DND-41 (cell line): ENCODE measurements at regions not wholly inside any gene's neighbourhood (a gene's known extent, or its start where the extent isn't known, plus 50 kb on each side); places are given as distances from the start of the nearest gene placed in this dataset.

Source experiments
- CTCF ChIP-seq: IDR thresholded peaks from 2 replicates; pipeline ENCODE4 v1.5.1; 2012; ENCODE audit warnings: borderline replicate concordance, low read length, moderate library complexity, mild to moderate bottlenecking; ENCODE audit not compliant: poor library complexity, severe bottlenecking; ENCODE audit errors: extremely low read depth
- EZH2 ChIP-seq: IDR thresholded peaks from 3 replicates; pipeline ENCODE4 v1.6.1; 2012; ENCODE audit warnings: borderline replicate concordance, low read depth, mild to moderate bottlenecking, moderate library complexity, low read length, inconsistent platforms; ENCODE audit not compliant: severe bottlenecking

GRCh38 chr18:27608174-27608573 is 423.1 kb upstream of the CHST9 start:
- TF ChIP-seq CTCF = no peak
- no peak for TF ChIP-seq EZH2
